HuH-7 (cell line): ENCODE measurements at regions not wholly inside any gene's neighbourhood (a gene's known extent, or its start where the extent isn't known, plus 50 kb on each side); places are given as distances from the start of the nearest gene placed in this dataset.

Experiments
- DNase-seq: peaks from one replicate; pipeline ENCODE4 v3.0.0; 2011; ENCODE audit warnings: low spot score

- DNase-seq: no peak
These were observed 390.4 kb downstream of the SHISA9 start for GRCh38 chr16:13291591-13292333.

GRCh38 chr16:13296206-13296605, 394.8 kb downstream of the SHISA9 start:
- DNase-seq: no peak

- no peak for DNase-seq
These were observed 397.3 kb downstream of the SHISA9 start for GRCh38 chr16:13298666-13299065.

GRCh38 chr16:13300066-13300840, 398.9 kb downstream of the SHISA9 start:
- no peak for DNase-seq

GRCh38 chr16:13305019-13305755, 403.8 kb downstream of the SHISA9 start:
- no peak for DNase-seq

- no peak for DNase-seq
These were observed 405.0 kb downstream of the SHISA9 start for GRCh38 chr16:13306161-13306995.

- no peak for DNase-seq
These were observed 405.9 kb downstream of the SHISA9 start for GRCh38 chr16:13307255-13307654.

- no peak for DNase-seq
These were observed 406.5 kb downstream of the SHISA9 start for GRCh38 chr16:13307851-13308250.

GRCh38 chr16:13312063-13312462, 410.7 kb downstream of the SHISA9 start:
- no peak for DNase-seq

- no peak for DNase-seq
These were observed 412.0 kb downstream of the SHISA9 start for GRCh38 chr16:13313351-13313750.

GRCh38 chr16:13314633-13315032, 413.2 kb downstream of the SHISA9 start:
- DNase-seq: no peak

- no peak for DNase-seq
These were observed 414.4 kb downstream of the SHISA9 start for GRCh38 chr16:13315642-13316427.

GRCh38 chr16:13322336-13322735, 420.9 kb downstream of the SHISA9 start:
- DNase-seq: no peak

GRCh38 chr16:13324851-13325250, 423.5 kb downstream of the SHISA9 start:
- DNase-seq: no peak

GRCh38 chr16:13325396-13325795, 424.0 kb downstream of the SHISA9 start:
- DNase-seq: no peak

GRCh38 chr16:13331918-13332317, 430.5 kb downstream of the SHISA9 start:
- no peak for DNase-seq

GRCh38 chr16:13332713-13333255, 431.4 kb downstream of the SHISA9 start:
- no peak for DNase-seq

GRCh38 chr16:13333336-13333735, 431.9 kb downstream of the SHISA9 start:
- DNase-seq: no peak

- DNase-seq: no peak
These were observed 434.5 kb downstream of the SHISA9 start for GRCh38 chr16:13335879-13336278.

GRCh38 chr16:13336335-13336734, 434.9 kb downstream of the SHISA9 start:
- DNase-seq: no peak
